Panc1 (cell line): ENCODE measurements at regions not wholly inside any gene's neighbourhood (a gene's known extent, or its start where the extent isn't known, plus 50 kb on each side); places are given as distances from the start of the nearest gene placed in this dataset.

Experiments used
- ATAC-seq: fragments of 200-7000 bp; cut with Tn5 transposase; 2 replicates; pipeline ENCODE4 v1.9.1; 2020; ENCODE audit warnings: mild to moderate bottlenecking, moderate library complexity
- BruUV-seq: library from RNA; stranded (reverse); fragments of 400-500 nt; replicated peaks from 2 replicates; lab custom pipeline; 2021; lab: Mats Ljungman, UMichigan
- CTCF ChIA-PET: fragments of 300-600 bp; sonication (Branson Sonifier 250); formaldehyde crosslinking; loops from one replicate; lab custom pipeline; 2022; ENCODE audit warnings: antibody characterized with exemption; lab: Charles Lee
- POLR2A ChIA-PET: fragments of 300-600 bp; sonication (Branson Sonifier 250); formaldehyde crosslinking; loops from one replicate; lab custom pipeline; 2022; ENCODE audit warnings: antibody characterized with exemption; lab: Charles Lee
- DNase-seq: peaks from one replicate; pipeline ENCODE4 v3.0.0-alpha.2; 2010; ENCODE audit warnings: low read depth, low spot score
- H3K27ac ChIP-seq: 2 replicates; pipeline ENCODE4 v1.5.1; 2011; ENCODE audit warnings: mild to moderate bottlenecking, low read length, inconsistent platforms
- H3K27me3 ChIP-seq: fragments of 200-500 bp; sonication (Bioruptor generic); 2 replicates; pipeline ENCODE4 v1.6.0; 2014; ENCODE audit warnings: low read length, inconsistent platforms; ENCODE audit not compliant: control insufficient read depth, insufficient read depth
- H3K36me3 ChIP-seq: fragments of 200-500 bp; sonication (Bioruptor generic); 2 replicates; pipeline ENCODE4 v1.5.1; 2014; ENCODE audit warnings: inconsistent platforms, mild to moderate bottlenecking, low read length, moderate library complexity; ENCODE audit not compliant: control insufficient read depth, insufficient read depth
- H3K4me1 ChIP-seq: 2 replicates; pipeline ENCODE4 v1.5.1; 2011; ENCODE audit warnings: inconsistent platforms, mild to moderate bottlenecking, low read length, moderate library complexity; ENCODE audit not compliant: control insufficient read depth, insufficient read depth
- H3K4me3 ChIP-seq, 2 experiments: 2 replicates each; pipeline ENCODE4 v1.5.1; 2011 to 2012; ENCODE audit warnings: low read depth in 2 of 2, low read length in 2 of 2, mild to moderate bottlenecking in 2 of 2, inconsistent platforms in 1 of 2, moderate library complexity in 1 of 2
- H3K9me3 ChIP-seq: fragments of 200-500 bp; sonication (Bioruptor generic); 2 replicates; pipeline ENCODE4 v1.5.1; 2014; ENCODE audit warnings: low read depth, mild to moderate bottlenecking, inconsistent platforms, low read length, moderate library complexity; ENCODE audit not compliant: control insufficient read depth, insufficient read depth
- POLR2AphosphoS5 ChIP-seq: IDR thresholded peaks from 2 replicates; pipeline ENCODE4 v1.6.1; 2012; ENCODE audit warnings: mild to moderate bottlenecking, low read depth, low read length, moderate library complexity
- SIN3A ChIP-seq: IDR thresholded peaks from 2 replicates; pipeline ENCODE4 v1.6.1; 2012; ENCODE audit warnings: low read depth, mild to moderate bottlenecking, low read length, moderate library complexity, borderline replicate concordance; ENCODE audit not compliant: insufficient read depth
- TCF7L2 ChIP-seq: IDR thresholded peaks from 2 replicates; pipeline ENCODE4 v1.6.1; 2011; ENCODE audit warnings: mild to moderate bottlenecking, low read depth, low read length, inconsistent platforms
- in situ Hi-C: cut with HindIII; loops from 2 replicates; pipeline ENCODE4 v1.10.0; 2016; ENCODE audit warnings: low sequenced_read_pairs, low pct_unique_long_range_greater_than_20kb
- intact Hi-C: fragments of 100-400 bp; cut with micrococcal nuclease; formaldehyde crosslinking; loops from one replicate; pipeline ENCODE4 v1.10.0; 2022; ENCODE audit not compliant: unreplicated experiment
- TF ChIP-seq, protein P1 (sequence below), 2 experiments: IDR thresholded peaks; 2 replicates each; pipeline ENCODE4 v1.6.1; 2011 to 2012; ENCODE audit warnings: low read depth in 2 of 2, control low read depth in 1 of 2, low read length in 1 of 2, mild to moderate bottlenecking in 1 of 2, moderate library complexity in 1 of 2; ENCODE audit not compliant: insufficient read depth in 1 of 2
- TF ChIP-seq, protein P2 (sequence below): fragments of 450-650 bp; IDR thresholded peaks from 2 replicates; pipeline ENCODE4 v1.5.1; 2017; ENCODE audit warnings: mild to moderate bottlenecking

DNA sequence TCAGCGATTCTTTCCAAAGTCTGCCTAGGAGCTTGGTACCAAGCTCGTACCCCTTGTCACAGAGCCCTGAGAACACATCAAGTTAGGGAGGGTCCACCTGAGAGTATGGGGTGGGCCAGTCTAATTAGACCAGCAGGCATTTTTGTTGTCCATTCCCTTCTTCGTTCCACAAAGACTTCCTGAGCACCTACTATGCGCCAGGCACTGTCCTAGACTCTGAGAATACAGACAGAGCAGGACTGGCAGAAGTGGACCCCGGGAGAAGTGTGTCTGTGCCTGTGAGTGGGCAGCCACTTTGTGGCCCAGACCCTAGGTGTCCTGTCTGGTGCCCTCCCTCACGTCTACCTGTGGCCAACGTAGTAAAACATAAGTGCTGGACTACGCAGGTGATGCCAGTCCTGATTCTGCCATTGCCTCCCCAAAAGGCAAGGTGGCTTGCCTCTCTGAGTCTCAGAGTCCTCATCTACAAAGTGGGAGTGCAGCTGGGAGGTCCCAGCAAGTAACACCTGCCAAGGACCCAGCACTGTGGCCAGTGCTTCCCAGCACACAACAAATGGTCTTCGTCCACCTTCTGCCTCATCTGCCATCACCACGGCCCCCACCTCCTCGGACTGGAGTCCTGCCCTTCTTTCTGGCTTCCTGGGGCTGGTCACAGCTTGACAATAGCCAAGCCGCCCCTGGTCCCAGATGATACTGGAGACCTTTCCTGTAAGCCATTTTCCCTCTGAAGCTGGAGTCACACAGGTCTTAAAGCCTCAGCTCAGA lies 54.3 kb upstream of the DUSP5 start:
- H3K9me3 ChIP-seq, result no peaks in the 10 kb centered on the region
- no peaks in the 10 kb centered on the region for H3K27me3 ChIP-seq
- no peak overlapping the region for H3K27ac ChIP-seq
- no peaks in the 10 kb centered on the region for H3K4me1 ChIP-seq
- ChIA-PET CTCF (no interaction called here), POLR2A (no interaction called here)
- DNase-seq (no peak), ATAC-seq (0 out of 2 replicates have a peak, but pooled peaks have one; percentile 33)
- intact Hi-C loops, result no loop called here
- TF ChIP-seq POLR2AphosphoS5, result no peak
- no peak for TF ChIP-seq SIN3A
- TF ChIP-seq, protein P1, sequence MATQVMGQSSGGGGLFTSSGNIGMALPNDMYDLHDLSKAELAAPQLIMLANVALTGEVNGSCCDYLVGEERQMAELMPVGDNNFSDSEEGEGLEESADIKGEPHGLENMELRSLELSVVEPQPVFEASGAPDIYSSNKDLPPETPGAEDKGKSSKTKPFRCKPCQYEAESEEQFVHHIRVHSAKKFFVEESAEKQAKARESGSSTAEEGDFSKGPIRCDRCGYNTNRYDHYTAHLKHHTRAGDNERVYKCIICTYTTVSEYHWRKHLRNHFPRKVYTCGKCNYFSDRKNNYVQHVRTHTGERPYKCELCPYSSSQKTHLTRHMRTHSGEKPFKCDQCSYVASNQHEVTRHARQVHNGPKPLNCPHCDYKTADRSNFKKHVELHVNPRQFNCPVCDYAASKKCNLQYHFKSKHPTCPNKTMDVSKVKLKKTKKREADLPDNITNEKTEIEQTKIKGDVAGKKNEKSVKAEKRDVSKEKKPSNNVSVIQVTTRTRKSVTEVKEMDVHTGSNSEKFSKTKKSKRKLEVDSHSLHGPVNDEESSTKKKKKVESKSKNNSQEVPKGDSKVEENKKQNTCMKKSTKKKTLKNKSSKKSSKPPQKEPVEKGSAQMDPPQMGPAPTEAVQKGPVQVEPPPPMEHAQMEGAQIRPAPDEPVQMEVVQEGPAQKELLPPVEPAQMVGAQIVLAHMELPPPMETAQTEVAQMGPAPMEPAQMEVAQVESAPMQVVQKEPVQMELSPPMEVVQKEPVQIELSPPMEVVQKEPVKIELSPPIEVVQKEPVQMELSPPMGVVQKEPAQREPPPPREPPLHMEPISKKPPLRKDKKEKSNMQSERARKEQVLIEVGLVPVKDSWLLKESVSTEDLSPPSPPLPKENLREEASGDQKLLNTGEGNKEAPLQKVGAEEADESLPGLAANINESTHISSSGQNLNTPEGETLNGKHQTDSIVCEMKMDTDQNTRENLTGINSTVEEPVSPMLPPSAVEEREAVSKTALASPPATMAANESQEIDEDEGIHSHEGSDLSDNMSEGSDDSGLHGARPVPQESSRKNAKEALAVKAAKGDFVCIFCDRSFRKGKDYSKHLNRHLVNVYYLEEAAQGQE (IDR thresholded peaks at IDR 0.05; ENCODE audit: insufficient read depth in 1 of 2, low read depth in 2 of 2, low read length in 1 of 2), result no peak
- TF ChIP-seq TCF7L2, result no peak
- TF ChIP-seq, protein P2, sequence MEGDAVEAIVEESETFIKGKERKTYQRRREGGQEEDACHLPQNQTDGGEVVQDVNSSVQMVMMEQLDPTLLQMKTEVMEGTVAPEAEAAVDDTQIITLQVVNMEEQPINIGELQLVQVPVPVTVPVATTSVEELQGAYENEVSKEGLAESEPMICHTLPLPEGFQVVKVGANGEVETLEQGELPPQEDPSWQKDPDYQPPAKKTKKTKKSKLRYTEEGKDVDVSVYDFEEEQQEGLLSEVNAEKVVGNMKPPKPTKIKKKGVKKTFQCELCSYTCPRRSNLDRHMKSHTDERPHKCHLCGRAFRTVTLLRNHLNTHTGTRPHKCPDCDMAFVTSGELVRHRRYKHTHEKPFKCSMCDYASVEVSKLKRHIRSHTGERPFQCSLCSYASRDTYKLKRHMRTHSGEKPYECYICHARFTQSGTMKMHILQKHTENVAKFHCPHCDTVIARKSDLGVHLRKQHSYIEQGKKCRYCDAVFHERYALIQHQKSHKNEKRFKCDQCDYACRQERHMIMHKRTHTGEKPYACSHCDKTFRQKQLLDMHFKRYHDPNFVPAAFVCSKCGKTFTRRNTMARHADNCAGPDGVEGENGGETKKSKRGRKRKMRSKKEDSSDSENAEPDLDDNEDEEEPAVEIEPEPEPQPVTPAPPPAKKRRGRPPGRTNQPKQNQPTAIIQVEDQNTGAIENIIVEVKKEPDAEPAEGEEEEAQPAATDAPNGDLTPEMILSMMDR, result no peak
- no TSS peak for BruUV-seq
- H3K4me3 ChIP-seq, result no peak overlapping the region
- in situ Hi-C loops, result no loop called here
- no peaks in the 10 kb centered on the region for H3K36me3 ChIP-seq

DNA sequence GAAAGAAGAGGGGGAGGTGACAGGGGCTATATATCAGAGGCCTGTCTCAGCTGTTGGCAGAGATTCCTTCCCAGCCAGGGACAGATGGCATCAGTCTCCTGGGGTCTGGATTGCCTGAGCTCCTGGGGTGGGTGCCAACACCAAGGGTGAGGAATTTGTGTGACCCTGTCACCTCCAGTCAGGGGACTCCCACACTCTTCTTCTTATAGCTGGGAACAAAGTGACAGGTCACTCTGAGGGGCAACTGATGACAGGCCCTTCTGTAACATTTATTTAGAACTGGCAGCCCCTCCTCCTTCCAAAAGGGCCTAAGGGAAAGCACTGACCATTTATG lies 53.7 kb upstream of the DUSP5 start:
- DNase-seq (no peak), ATAC-seq (0 out of 2 replicates have a peak, but pooled peaks have one; percentile 19)
- Histone ChIP-seq H3K27me3 (no peaks in the 10 kb centered on the region), H3K4me1 (no peaks in the 10 kb centered on the region), H3K4me3 (no peak overlapping the region), H3K9me3 (no peaks in the 10 kb centered on the region), H3K36me3 (no peaks in the 10 kb centered on the region), H3K27ac (no peak overlapping the region)
- intact Hi-C loops (no loop called here), in situ Hi-C loops (no loop called here)
- TF ChIP-seq, protein P1 (IDR thresholded peaks at IDR 0.05; ENCODE audit: insufficient read depth in 1 of 2, low read depth in 2 of 2, low read length in 1 of 2), result no peak
- TF ChIP-seq TCF7L2, result no peak
- no peak for TF ChIP-seq SIN3A
- TF ChIP-seq POLR2AphosphoS5, result no peak
- TF ChIP-seq, protein P2, result no peak
- ChIA-PET CTCF (no interaction called here), POLR2A (no interaction called here)
- BruUV-seq, result no TSS peak
